Osteoblast (primary cell): ENCODE measurements at regions not wholly inside any gene's neighbourhood (a gene's known extent, or its start where the extent isn't known, plus 50 kb on each side); places are given as distances from the start of the nearest gene placed in this dataset.

Experiments
- DNase-seq: peaks from one replicate; pipeline ENCODE4 v3.0.0; 2011; ENCODE audit warnings: low spot score, mixed read lengths; ENCODE audit not compliant: insufficient read length; ENCODE audit errors: missing footprints
- H2AFZ ChIP-seq: 2 replicates; pipeline ENCODE4 v1.6.0; 2011; ENCODE audit warnings: mild to moderate bottlenecking, low read length
- H3K27ac ChIP-seq: 2 replicates; pipeline ENCODE4 v1.5.1; 2011; ENCODE audit warnings: mild to moderate bottlenecking, low read depth, low read length, moderate library complexity
- H3K27me3 ChIP-seq: 2 replicates; pipeline ENCODE4 v1.6.0; 2012; ENCODE audit warnings: mild to moderate bottlenecking, control low read depth, inconsistent platforms, low read length, moderate library complexity; ENCODE audit not compliant: insufficient read depth
- H3K36me3 ChIP-seq: 2 replicates; pipeline ENCODE4 v1.5.1; 2011; ENCODE audit warnings: mild to moderate bottlenecking, low read length, control low read depth, moderate library complexity; ENCODE audit not compliant: insufficient read depth
- H3K4me1 ChIP-seq: 2 replicates; pipeline ENCODE4 v1.5.1; 2011; ENCODE audit warnings: mild to moderate bottlenecking, low read length, control low read depth, moderate library complexity; ENCODE audit not compliant: insufficient read depth
- H3K4me2 ChIP-seq: 2 replicates; pipeline ENCODE4 v1.6.0; 2011; ENCODE audit warnings: mild to moderate bottlenecking, low read length; ENCODE audit not compliant: insufficient read depth
- H3K4me3 ChIP-seq: fragments of 200-600 bp; sonication (generic); 3 replicates; pipeline ENCODE4 v1.5.1; 2012; ENCODE audit warnings: mild to moderate bottlenecking, low read length, inconsistent platforms; ENCODE audit not compliant: insufficient read depth
- H3K79me2 ChIP-seq: 2 replicates; pipeline ENCODE4 v1.6.0; 2012; ENCODE audit warnings: mild to moderate bottlenecking, low read length, control low read depth, inconsistent platforms; ENCODE audit not compliant: insufficient read depth
- H3K9me3 ChIP-seq: 2 replicates; pipeline ENCODE4 v1.5.1; 2011; ENCODE audit warnings: low read depth, low read length, control low read depth
- H4K20me1 ChIP-seq: 2 replicates; pipeline ENCODE4 v1.6.0; 2012; ENCODE audit warnings: mild to moderate bottlenecking, low read length, control low read depth; ENCODE audit not compliant: insufficient read depth
- TF ChIP-seq, protein P1 (sequence below): IDR thresholded peaks from 2 replicates; pipeline ENCODE4 v1.5.1; 2011; ENCODE audit warnings: mild to moderate bottlenecking, low read depth, low read length, moderate library complexity; ENCODE audit errors: extremely low read depth

DNA sequence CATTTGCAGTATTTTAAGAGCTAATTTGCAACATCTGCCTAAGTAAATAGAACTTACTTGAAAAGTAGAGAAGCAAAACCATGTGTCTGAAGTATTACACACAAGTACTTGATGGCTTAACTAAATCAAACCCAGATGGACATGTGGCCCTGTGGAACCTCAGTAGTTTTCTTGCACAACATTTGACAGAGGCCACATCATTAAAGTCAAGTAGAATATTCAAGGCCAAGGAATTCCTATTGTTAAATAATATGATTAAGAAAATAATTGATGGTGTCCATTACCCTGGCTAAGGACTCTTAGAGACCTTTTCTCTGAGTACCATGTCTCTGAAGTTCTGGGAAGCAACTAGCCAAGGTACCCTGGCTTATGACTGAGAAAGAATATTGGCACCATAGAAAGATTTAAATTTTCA, 135.4 kb upstream of the OTUD4 start:
- Histone ChIP-seq H3K4me2 (no peak overlapping the region), H3K9me3 (no peaks in the 10 kb centered on the region), H3K79me2 (no peaks in the 10 kb centered on the region), H3K27me3 (peaks cover 3% of the 10 kb centered on the region), H4K20me1 (no peaks in the 10 kb centered on the region), H3K4me1 (no peaks in the 10 kb centered on the region), H3K36me3 (no peaks in the 10 kb centered on the region), H2AFZ (no peak overlapping the region), H3K4me3 (no peak overlapping the region), H3K27ac (no peak overlapping the region)
- DNase-seq = no peak
- TF ChIP-seq, protein P1, sequence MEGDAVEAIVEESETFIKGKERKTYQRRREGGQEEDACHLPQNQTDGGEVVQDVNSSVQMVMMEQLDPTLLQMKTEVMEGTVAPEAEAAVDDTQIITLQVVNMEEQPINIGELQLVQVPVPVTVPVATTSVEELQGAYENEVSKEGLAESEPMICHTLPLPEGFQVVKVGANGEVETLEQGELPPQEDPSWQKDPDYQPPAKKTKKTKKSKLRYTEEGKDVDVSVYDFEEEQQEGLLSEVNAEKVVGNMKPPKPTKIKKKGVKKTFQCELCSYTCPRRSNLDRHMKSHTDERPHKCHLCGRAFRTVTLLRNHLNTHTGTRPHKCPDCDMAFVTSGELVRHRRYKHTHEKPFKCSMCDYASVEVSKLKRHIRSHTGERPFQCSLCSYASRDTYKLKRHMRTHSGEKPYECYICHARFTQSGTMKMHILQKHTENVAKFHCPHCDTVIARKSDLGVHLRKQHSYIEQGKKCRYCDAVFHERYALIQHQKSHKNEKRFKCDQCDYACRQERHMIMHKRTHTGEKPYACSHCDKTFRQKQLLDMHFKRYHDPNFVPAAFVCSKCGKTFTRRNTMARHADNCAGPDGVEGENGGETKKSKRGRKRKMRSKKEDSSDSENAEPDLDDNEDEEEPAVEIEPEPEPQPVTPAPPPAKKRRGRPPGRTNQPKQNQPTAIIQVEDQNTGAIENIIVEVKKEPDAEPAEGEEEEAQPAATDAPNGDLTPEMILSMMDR = no peak

DNA sequence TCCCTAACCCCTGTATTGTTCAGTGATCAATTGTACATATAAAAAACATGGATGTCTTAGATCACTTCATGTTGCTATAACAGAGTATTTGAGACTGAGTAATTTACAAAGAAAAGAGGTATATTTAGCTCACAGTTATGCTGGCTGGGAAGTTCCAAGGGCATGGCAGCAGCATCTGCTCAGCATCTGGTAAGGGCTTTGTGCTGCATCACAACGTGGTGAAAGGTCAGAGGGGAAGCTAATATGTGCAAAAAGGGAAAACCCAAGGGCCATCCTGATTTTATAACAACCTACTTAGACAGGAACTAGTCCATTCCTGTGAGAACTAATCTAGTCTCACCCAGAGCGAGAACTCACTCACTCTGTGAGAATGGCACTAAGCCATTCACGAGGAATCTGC, 128.2 kb upstream of the OTUD4 start:
- Histone ChIP-seq H3K36me3 (no peaks in the 10 kb centered on the region), H3K79me2 (no peaks in the 10 kb centered on the region), H3K9me3 (no peaks in the 10 kb centered on the region), H4K20me1 (no peaks in the 10 kb centered on the region), H3K27ac (no peak overlapping the region), H3K4me2 (no peak overlapping the region), H2AFZ (no peak overlapping the region), H3K4me3 (no peak overlapping the region), H3K4me1 (no peaks in the 10 kb centered on the region), H3K27me3 (peaks cover 3% of the 10 kb centered on the region)
- TF ChIP-seq, protein P1 = no peak
- DNase-seq = no peak

DNA sequence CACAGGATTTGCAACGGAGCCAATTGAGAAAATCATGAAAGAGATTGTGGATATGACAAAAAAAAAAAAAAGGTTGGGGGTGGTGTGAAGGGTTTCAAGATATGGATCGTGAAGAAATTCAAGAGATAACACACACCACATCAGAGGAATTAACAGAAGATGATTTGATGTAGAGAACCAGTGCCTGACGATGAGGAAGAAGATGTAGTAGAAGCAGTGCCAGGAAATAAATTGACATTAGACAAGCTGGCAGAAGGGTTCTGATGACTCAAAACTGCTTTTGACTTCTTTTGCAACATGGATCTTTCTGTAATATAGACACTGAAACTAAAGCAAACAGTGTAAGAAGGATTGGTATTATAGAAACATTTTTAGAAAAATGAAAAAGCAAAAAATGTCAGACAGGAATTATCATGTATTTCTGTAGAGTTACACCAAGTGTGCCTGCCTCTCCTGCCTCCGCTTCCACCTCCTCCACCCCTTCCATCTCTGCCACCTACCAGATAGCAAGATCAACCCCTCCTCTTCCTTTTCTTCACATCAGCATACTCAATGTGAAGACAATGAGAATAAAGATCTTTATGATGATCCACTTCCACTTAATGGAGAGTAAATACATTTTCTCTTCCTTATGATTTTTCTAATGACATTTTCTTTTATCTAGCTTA, 127.5 kb upstream of the OTUD4 start:
- Histone ChIP-seq H3K4me3 (no peak overlapping the region), H3K4me2 (no peak overlapping the region), H3K79me2 (no peaks in the 10 kb centered on the region), H3K9me3 (no peaks in the 10 kb centered on the region), H4K20me1 (no peaks in the 10 kb centered on the region), H3K36me3 (no peaks in the 10 kb centered on the region), H3K27ac (no peak overlapping the region), H3K4me1 (no peaks in the 10 kb centered on the region), H3K27me3 (peaks cover 3% of the 10 kb centered on the region), H2AFZ (no peak overlapping the region)
- TF ChIP-seq, protein P1 = no peak
- DNase-seq = no peak

DNA sequence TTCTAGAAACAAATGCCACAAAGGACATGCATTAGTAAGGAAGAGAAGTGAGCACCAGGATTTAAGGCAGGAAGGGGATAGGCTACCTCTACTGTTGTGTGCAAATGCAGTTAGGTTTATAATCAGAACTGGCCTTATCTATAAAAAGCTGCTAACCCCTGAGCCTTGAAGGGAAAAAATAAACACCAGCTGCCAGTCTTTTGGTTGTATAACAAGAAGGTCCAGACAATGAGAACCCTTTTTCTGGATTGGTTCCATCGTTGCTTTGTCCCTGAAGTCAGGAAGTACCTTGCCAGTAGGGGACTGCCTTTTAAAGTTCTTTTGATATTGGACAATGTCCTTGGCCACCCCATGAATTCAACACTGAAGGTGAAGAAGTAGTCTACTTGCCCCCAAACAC, 126.7 kb upstream of the OTUD4 start:
- Histone ChIP-seq H2AFZ (no peak overlapping the region), H3K79me2 (no peaks in the 10 kb centered on the region), H3K4me3 (no peak overlapping the region), H3K4me2 (no peak overlapping the region), H4K20me1 (no peaks in the 10 kb centered on the region), H3K9me3 (no peaks in the 10 kb centered on the region), H3K4me1 (no peaks in the 10 kb centered on the region), H3K27me3 (peaks cover 3% of the 10 kb centered on the region), H3K36me3 (no peaks in the 10 kb centered on the region), H3K27ac (no peak overlapping the region)
- TF ChIP-seq, protein P1 = no peak
- DNase-seq = no peak
